ENCODE measurements at regions not wholly inside any gene's neighbourhood (a gene's known extent, or its start where the extent isn't known, plus 50 kb on each side); places are given as distances from the start of the nearest gene placed in this dataset.

DNA sequence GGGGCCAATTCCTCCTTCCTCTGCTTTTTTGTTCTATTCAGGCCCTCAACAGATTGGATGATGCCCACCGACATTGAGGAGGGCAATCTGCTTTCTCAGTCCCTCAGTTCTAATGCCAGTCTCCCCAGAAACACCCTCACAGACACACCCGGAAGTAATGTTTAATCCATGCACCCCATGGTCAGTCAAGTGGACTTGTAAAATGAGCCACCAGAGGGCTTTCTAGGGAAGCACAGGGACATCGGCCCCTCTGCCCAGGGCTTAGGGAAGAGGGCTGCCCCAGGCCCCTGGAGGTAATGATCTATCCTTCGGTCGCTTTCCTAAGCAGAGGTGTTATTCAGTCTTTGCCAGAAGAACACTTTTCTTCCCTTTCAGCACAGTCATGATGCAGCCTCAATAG, 107.4 kb downstream of the PDCL3 start:
- ChIA-PET POLR2A (no interaction called here), CTCF (no interaction called here)
- Histone ChIP-seq H3K4me3 (ENCODE audit: low read depth, low read length) (no peak overlapping the region), H3K27ac (ENCODE audit: extremely low read depth, low read depth, low read length) (no peak overlapping the region), H3K4me1 (ENCODE audit: control insufficient read depth, insufficient read depth, low read length) (no peaks in the 10 kb centered on the region), H3K9me3 (ENCODE audit: control insufficient read depth, insufficient read depth, low read depth, low read length) (no peaks in the 10 kb centered on the region), H3K36me3 (ENCODE audit: control insufficient read depth in 2 of 2, insufficient read depth in 1 of 2, low read length in 2 of 2) (no peaks in the 10 kb centered on the region)
- TF ChIP-seq ZNF223 (tag by site-specific recombination; IDR thresholded peaks at IDR 0.05) (no peak), ZNF624 (tag by site-specific recombination; IDR thresholded peaks at IDR 0.05) (no peak), YY2 (tag by site-specific recombination; IDR thresholded peaks at IDR 0.05) (no peak), ZNF423 (tag by site-specific recombination; IDR thresholded peaks at IDR 0.05) (no peak), ZBTB48 (tag by site-specific recombination; IDR thresholded peaks at IDR 0.05) (no peak), ZFP41 (tag by site-specific recombination; IDR thresholded peaks at IDR 0.05; ENCODE audit: borderline replicate concordance) (no peak), ZNF692 (tag by site-specific recombination; IDR thresholded peaks at IDR 0.05) (no peak), ZNF580 (tag by site-specific recombination; IDR thresholded peaks at IDR 0.05) (no peak), OSR2 (tag by site-specific recombination; IDR thresholded peaks at IDR 0.05) (no peak), BCL11A (tag by site-specific recombination; IDR thresholded peaks at IDR 0.05; ENCODE audit: low read depth) (no peak), INSM2 (tag by site-specific recombination; IDR thresholded peaks at IDR 0.05) (no peak), ZFP37 (tag by site-specific recombination; IDR thresholded peaks at IDR 0.05) (no peak), ZNF169 (tag by site-specific recombination; IDR thresholded peaks at IDR 0.05) (no peak), REPIN1 (tag by site-specific recombination; IDR thresholded peaks at IDR 0.05; ENCODE audit: low read depth) (no peak), ZBTB7A (tag by site-specific recombination; IDR thresholded peaks at IDR 0.05; ENCODE audit: low read depth) (no peak), KLF1 (tag by site-specific recombination; IDR thresholded peaks at IDR 0.05) (no peak)
- TF ChIP-seq, protein P1, sequence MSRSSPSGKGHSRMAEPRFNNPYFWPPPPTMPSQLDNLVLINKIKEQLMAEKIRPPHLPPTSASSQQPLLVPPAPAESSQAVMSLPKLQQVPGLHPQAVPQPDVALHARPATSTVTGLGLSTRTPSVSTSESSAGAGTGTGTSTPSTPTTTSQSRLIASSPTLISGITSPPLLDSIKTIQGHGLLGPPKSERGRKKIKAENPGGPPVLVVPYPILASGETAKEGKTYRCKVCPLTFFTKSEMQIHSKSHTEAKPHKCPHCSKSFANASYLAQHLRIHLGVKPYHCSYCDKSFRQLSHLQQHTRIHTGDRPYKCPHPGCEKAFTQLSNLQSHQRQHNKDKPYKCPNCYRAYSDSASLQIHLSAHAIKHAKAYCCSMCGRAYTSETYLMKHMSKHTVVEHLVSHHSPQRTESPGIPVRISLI (tag by site-specific recombination; IDR thresholded peaks at IDR 0.05), result no peak
- TF ChIP-seq, protein P2, sequence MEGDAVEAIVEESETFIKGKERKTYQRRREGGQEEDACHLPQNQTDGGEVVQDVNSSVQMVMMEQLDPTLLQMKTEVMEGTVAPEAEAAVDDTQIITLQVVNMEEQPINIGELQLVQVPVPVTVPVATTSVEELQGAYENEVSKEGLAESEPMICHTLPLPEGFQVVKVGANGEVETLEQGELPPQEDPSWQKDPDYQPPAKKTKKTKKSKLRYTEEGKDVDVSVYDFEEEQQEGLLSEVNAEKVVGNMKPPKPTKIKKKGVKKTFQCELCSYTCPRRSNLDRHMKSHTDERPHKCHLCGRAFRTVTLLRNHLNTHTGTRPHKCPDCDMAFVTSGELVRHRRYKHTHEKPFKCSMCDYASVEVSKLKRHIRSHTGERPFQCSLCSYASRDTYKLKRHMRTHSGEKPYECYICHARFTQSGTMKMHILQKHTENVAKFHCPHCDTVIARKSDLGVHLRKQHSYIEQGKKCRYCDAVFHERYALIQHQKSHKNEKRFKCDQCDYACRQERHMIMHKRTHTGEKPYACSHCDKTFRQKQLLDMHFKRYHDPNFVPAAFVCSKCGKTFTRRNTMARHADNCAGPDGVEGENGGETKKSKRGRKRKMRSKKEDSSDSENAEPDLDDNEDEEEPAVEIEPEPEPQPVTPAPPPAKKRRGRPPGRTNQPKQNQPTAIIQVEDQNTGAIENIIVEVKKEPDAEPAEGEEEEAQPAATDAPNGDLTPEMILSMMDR (tag by site-specific recombination; IDR thresholded peaks at IDR 0.05), result no peak

DNA sequence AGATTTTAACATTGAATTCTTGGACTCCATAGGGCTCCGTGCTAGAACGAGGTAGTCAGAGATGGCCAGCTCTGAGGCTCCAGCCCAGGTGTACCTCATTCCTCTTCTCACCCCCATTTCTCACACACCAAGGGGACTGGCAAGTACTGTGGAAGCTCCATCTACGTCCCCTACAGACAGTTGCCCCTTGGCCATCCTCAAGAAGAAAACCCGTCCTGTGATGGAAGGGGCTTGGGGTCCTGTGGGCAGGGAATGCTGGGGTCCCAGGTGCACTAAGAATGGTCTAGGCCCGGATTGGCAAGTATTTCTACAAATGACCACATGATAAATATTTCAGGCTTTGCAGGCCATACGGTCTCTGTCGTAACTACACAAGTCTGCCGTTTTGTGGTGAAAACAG, 110.3 kb downstream of the PDCL3 start:
- H3K9me3 ChIP-seq (ENCODE audit: control insufficient read depth, insufficient read depth, low read depth, low read length), result no peaks in the 10 kb centered on the region
- H3K4me1 ChIP-seq (ENCODE audit: control insufficient read depth, insufficient read depth, low read length), result no peaks in the 10 kb centered on the region
- ChIA-PET CTCF (interaction anchor here (0.6 to 1.1 kb wide), 3 partner anchors 63 to 340 kb away, joined by 3 read pairs; no protein-coding TSS in a partner anchor), POLR2A (no interaction called here)
- no peaks in the 10 kb centered on the region for H3K36me3 ChIP-seq (ENCODE audit: control insufficient read depth in 2 of 2, insufficient read depth in 1 of 2, low read length in 2 of 2)
- no peak overlapping the region for H3K4me3 ChIP-seq (ENCODE audit: low read depth, low read length)
- no peak overlapping the region for H3K27ac ChIP-seq (ENCODE audit: extremely low read depth, low read depth, low read length)
- TF ChIP-seq ZNF155 (tag by site-specific recombination; IDR thresholded peaks at IDR 0.05) (no peak), ZNF433 (tag by site-specific recombination; IDR thresholded peaks at IDR 0.05; ENCODE audit: low read depth) (no peak), ZNF791 (tag by site-specific recombination; IDR thresholded peaks at IDR 0.05) (no peak), ZNF488 (tag by site-specific recombination; IDR thresholded peaks at IDR 0.05) (no peak), ZNF23 (tag by site-specific recombination; IDR thresholded peaks at IDR 0.05; ENCODE audit: borderline replicate concordance) (no peak), ZNF600 (tag by site-specific recombination; IDR thresholded peaks at IDR 0.05) (no peak), ZNF837 (tag by site-specific recombination; IDR thresholded peaks at IDR 0.05) (no peak)
- TF ChIP-seq, protein P3, sequence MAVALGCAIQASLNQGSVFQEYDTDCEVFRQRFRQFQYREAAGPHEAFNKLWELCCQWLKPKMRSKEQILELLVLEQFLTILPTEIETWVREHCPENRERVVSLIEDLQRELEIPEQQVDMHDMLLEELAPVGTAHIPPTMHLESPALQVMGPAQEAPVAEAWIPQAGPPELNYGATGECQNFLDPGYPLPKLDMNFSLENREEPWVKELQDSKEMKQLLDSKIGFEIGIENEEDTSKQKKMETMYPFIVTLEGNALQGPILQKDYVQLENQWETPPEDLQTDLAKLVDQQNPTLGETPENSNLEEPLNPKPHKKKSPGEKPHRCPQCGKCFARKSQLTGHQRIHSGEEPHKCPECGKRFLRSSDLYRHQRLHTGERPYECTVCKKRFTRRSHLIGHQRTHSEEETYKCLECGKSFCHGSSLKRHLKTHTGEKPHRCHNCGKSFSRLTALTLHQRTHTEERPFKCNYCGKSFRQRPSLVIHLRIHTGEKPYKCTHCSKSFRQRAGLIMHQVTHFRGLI (tag by site-specific recombination; IDR thresholded peaks at IDR 0.05), result no peak

Measured in HEK293 (cell line).